Naive thymus-derived CD4-positive, alpha-beta T cell (primary cell): ENCODE measurements at regions not wholly inside any gene's neighbourhood (a gene's known extent, or its start where the extent isn't known, plus 50 kb on each side); places are given as distances from the start of the nearest gene placed in this dataset.
A peak's percentile ranks its signal among the peaks of the same experiment; 100 is the strongest.

Source experiments
- ATAC-seq: fragments of 150-1000 bp; cut with Tn5 transposase; 2 replicates; pipeline ENCODE4 v1.10.0; 2021; ENCODE audit warnings: mild to moderate bottlenecking, moderate library complexity
- CTCF ChIA-PET: fragments of 350-600 bp; sonication (Branson Sonifier 250); formaldehyde crosslinking; loops from one replicate; lab custom pipeline; 2021; ENCODE audit warnings: antibody characterized with exemption; lab: Charles Lee
- POLR2A ChIA-PET: fragments of 350-600 bp; sonication (Branson Sonifier 250); formaldehyde crosslinking; loops from one replicate; lab custom pipeline; 2021; ENCODE audit warnings: antibody characterized with exemption, inconsistent platforms; lab: Charles Lee
- DNase-seq, 9 donors: peaks; one replicate each; pipeline versions ENCODE4 v3.0.0 to v3.0.0-alpha.2; 2020 to 2022; ENCODE audit warnings: mixed read lengths in 1 of 9
- H3K27ac ChIP-seq: one replicate; pipeline ENCODE4 v1.7.0; 2013; ENCODE audit warnings: mild to moderate bottlenecking, low read depth, low read length, moderate library complexity
- H3K27me3 ChIP-seq, 2 donors: one replicate each; pipeline ENCODE4 v1.7.0; 2013; ENCODE audit warnings: low read length in 2 of 2, mild to moderate bottlenecking in 2 of 2, moderate library complexity in 2 of 2; ENCODE audit not compliant: control insufficient read depth in 2 of 2, insufficient read depth in 2 of 2
- H3K36me3 ChIP-seq, 3 experiments: 1 replicate in 2 of 3; 2 replicates in 1 of 3; pipeline ENCODE4 v1.7.0; 2013; ENCODE audit warnings: low read length in 3 of 3, mild to moderate bottlenecking in 3 of 3, moderate library complexity in 1 of 3; ENCODE audit not compliant: insufficient read depth in 3 of 3, control insufficient read depth in 2 of 3
- H3K4me1 ChIP-seq, 2 donors: one replicate each; pipeline ENCODE4 v1.7.0; 2013; ENCODE audit warnings: low read length in 2 of 2, mild to moderate bottlenecking in 2 of 2, moderate library complexity in 1 of 2; ENCODE audit not compliant: control insufficient read depth in 2 of 2, insufficient read depth in 2 of 2
- H3K4me3 ChIP-seq: 2 replicates; pipeline ENCODE4 v1.7.0; 2013; ENCODE audit warnings: mild to moderate bottlenecking, low read length
- H3K9me3 ChIP-seq, 3 experiments: 1 replicate in 2 of 3; 2 replicates in 1 of 3; pipeline ENCODE4 v1.7.0; 2013; ENCODE audit warnings: low read length in 3 of 3; ENCODE audit not compliant: control insufficient read depth in 2 of 3
- H3K27ac Mint-ChIP-seq, 9 donors: one replicate each; pipeline ENCODE4 v1.8.0; 2020 to 2022; ENCODE audit warnings: mixed read lengths in 9 of 9, mild to moderate bottlenecking in 8 of 9, moderate library complexity in 5 of 9, inconsistent platforms in 2 of 9
- H3K27me3 Mint-ChIP-seq, 5 donors: one replicate each; pipeline ENCODE4 v1.8.0; 2021 to 2022; ENCODE audit warnings: mixed read lengths in 5 of 5, mild to moderate bottlenecking in 1 of 5
- H3K36me3 Mint-ChIP-seq, 5 donors: one replicate each; pipeline ENCODE4 v1.8.0; 2020 to 2022; ENCODE audit warnings: mixed read lengths in 5 of 5, mild to moderate bottlenecking in 3 of 5, inconsistent platforms in 1 of 5
- H3K4me1 Mint-ChIP-seq, 7 donors: one replicate each; pipeline ENCODE4 v1.8.0; 2020 to 2022; ENCODE audit warnings: mixed read lengths in 7 of 7, mild to moderate bottlenecking in 3 of 7, inconsistent platforms in 1 of 7
- H3K4me3 Mint-ChIP-seq, 10 donors: one replicate each; pipeline ENCODE4 v1.8.0; 2020 to 2022; ENCODE audit warnings: mild to moderate bottlenecking in 10 of 10, mixed read lengths in 10 of 10, moderate library complexity in 6 of 10, inconsistent platforms in 2 of 10
- H3K9me3 Mint-ChIP-seq, 11 donors: one replicate each; pipeline ENCODE4 v1.8.0; 2020 to 2022; ENCODE audit warnings: mixed read lengths in 11 of 11, mild to moderate bottlenecking in 4 of 11, inconsistent platforms in 1 of 11, moderate library complexity in 1 of 11
- intact Hi-C, 2 donors: fragments of 100-400 bp; cut with micrococcal nuclease; formaldehyde crosslinking; loops; one replicate each; pipeline ENCODE4 v1.15.1; 2023

GRCh38 chr5:119302449-119302848 is 53.4 kb upstream of the TNFAIP8 start:
- ATAC-seq: peak; percentile 20
- DNase-seq: no peak
- POLR2A ChIA-PET: interaction anchor here (1.1 to 21.4 kb wide), 8 partner anchors 10 to 36 kb away, joined by 8 to 466 read pairs (median 23); no protein-coding TSS in a partner anchor

GRCh38 chr5:119302916-119303897 is 52.6 kb upstream of the TNFAIP8 start:
- no peaks in the 10 kb centered on the region for H3K36me3 ChIP-seq
- peaks cover 81 to 82% of the 10 kb centered on the region in 2 donors for H3K4me1 ChIP-seq
- DNase-seq (peak in 3 of 9 donors; percentile 36 to 66 (median 51)), ATAC-seq (peak; percentile 78)
- no peaks in the 10 kb centered on the region for H3K27me3 ChIP-seq
- Mint-ChIP-seq H3K27me3 (no peaks in the 10 kb centered on the region), H3K4me1 (peaks cover 57 to 97% (median 94%) of the 10 kb centered on the region in 7 donors), H3K27ac (peak overlapping the region; percentile 85 to 100 (median 98)), H3K4me3 (peak overlapping the region; percentile 63 to 93 (median 76)), H3K9me3 (peaks cover 0 to 26% (median 5%) of the 10 kb centered on the region in 11 donors), H3K36me3 (peaks cover 4 to 62% (median 40%) of the 10 kb centered on the region in 5 donors)
- H3K4me3 ChIP-seq: peak overlapping the region; percentile 24
- peak overlapping the region; percentile 74 for H3K27ac ChIP-seq
- no peaks in the 10 kb centered on the region for H3K9me3 ChIP-seq
- POLR2A ChIA-PET: interaction anchor here (0.7 to 21.4 kb wide), 10 partner anchors 9 to 233 kb away, joined by 3 to 466 read pairs (median 17); partner anchors contain the start of gene DMXL1
- intact Hi-C loops: loop anchor here in 1 of 2 donors (1.0 to 5.0 kb wide), 2 partner anchors 12 to 34 kb away; no protein-coding TSS in a partner anchor
- CTCF ChIA-PET: interaction anchor here (0.5 to 4.1 kb wide), 9 partner anchors 10 to 315 kb away, joined by 3 to 19 read pairs (median 3); partner anchors contain the start of gene DTWD2

More at GRCh38 chr5:119302449-119302848, 53.4 kb upstream of the TNFAIP8 start:
- CTCF ChIA-PET: interaction anchor here (0.7 to 4.1 kb wide), 5 partner anchors 13 to 314 kb away, joined by 3 to 19 read pairs (median 6); partner anchors contain the start of gene DTWD2
- Histone ChIP-seq H3K4me1 (peaks cover 73 to 75% of the 10 kb centered on the region in 2 donors), H3K27ac (peak overlapping the region; percentile 74), H3K27me3 (no peaks in the 10 kb centered on the region), H3K36me3 (no peaks in the 10 kb centered on the region), H3K4me3 (peak overlapping the region; percentile 6), H3K9me3 (no peaks in the 10 kb centered on the region)
- intact Hi-C loops: loop anchor here in 1 of 2 donors (5.0 kb wide), 1 partner anchor 35 kb away; no protein-coding TSS in a partner anchor
- H3K27me3 Mint-ChIP-seq: no peaks in the 10 kb centered on the region
- H3K36me3 Mint-ChIP-seq: peaks cover 4 to 65% (median 40%) of the 10 kb centered on the region in 5 donors
- peak overlapping the region; percentile 85 to 100 (median 98) for H3K27ac Mint-ChIP-seq
- peaks cover 54 to 92% (median 87%) of the 10 kb centered on the region in 7 donors for H3K4me1 Mint-ChIP-seq
- H3K4me3 Mint-ChIP-seq: peak overlapping the region; percentile 63 to 93 (median 76)
- H3K9me3 Mint-ChIP-seq: peaks cover 0 to 29% (median 7%) of the 10 kb centered on the region in 11 donors

GRCh38 chr5:119304439-119305211 is 51.2 kb upstream of the TNFAIP8 start:
- Histone ChIP-seq H3K36me3 (no peaks in the 10 kb centered on the region), H3K4me1 (peaks cover 92 to 94% of the 10 kb centered on the region in 2 donors), H3K9me3 (no peaks in the 10 kb centered on the region), H3K27me3 (no peaks in the 10 kb centered on the region), H3K27ac (peak overlapping the region; percentile 74), H3K4me3 (no peak overlapping the region)
- ChIA-PET CTCF (interaction anchor here (0.8 to 1.4 kb wide), 2 partner anchors 32 to 317 kb away, joined by 3 to 4 read pairs; no protein-coding TSS in a partner anchor), POLR2A (interaction anchor here (0.5 to 21.4 kb wide), 11 partner anchors 10 to 234 kb away, joined by 3 to 466 read pairs (median 7); partner anchors contain the start of gene DMXL1)
- DNase-seq (no peak), ATAC-seq (no peak)
- H3K9me3 Mint-ChIP-seq: peaks cover 0 to 21% (median 0%) of the 10 kb centered on the region in 11 donors
- peaks cover 4 to 61% (median 43%) of the 10 kb centered on the region in 5 donors for H3K36me3 Mint-ChIP-seq
- peak overlapping the region; percentile 38 to 93 (median 74) for H3K4me3 Mint-ChIP-seq
- peak overlapping the region; percentile 68 to 100 (median 98) for H3K27ac Mint-ChIP-seq
- H3K27me3 Mint-ChIP-seq: no peaks in the 10 kb centered on the region
- intact Hi-C loops: loop anchor here in 1 of 2 donors (5.0 kb wide), 1 partner anchor 33 kb away; no protein-coding TSS in a partner anchor
- peaks cover 69 to 100% (median 97%) of the 10 kb centered on the region in 7 donors for H3K4me1 Mint-ChIP-seq
